GM12878 (cell line): ENCODE measurements at regions not wholly inside any gene's neighbourhood (a gene's known extent, or its start where the extent isn't known, plus 50 kb on each side); places are given as distances from the start of the nearest gene placed in this dataset.

Experiments used
- ATAC-seq: fragments of 200-7000 bp; cut with Tn5 transposase; 3 replicates; pipeline ENCODE4 v1.9.1; 2020; ENCODE audit warnings: mild to moderate bottlenecking, moderate library complexity
- BruUV-seq: library from RNA; stranded (reverse); fragments of 400-500 nt; replicated peaks from 2 replicates; lab custom pipeline; 2021; lab: Mats Ljungman, UMichigan
- CTCF ChIA-PET: fragments of 300-600 bp; sonication (Branson Sonifier 250); formaldehyde crosslinking; extraction: SDS; loops from one replicate; lab custom pipeline; 2021; ENCODE audit warnings: inconsistent platforms; lab: Yijun Ruan, JAX
- POLR2A ChIA-PET: fragments of 350-600 bp; formaldehyde crosslinking; extraction: SDS; loops from one replicate; lab custom pipeline; 2021; ENCODE audit warnings: inconsistent platforms; lab: Charles Lee
- RAD21 ChIA-PET: fragments of 300-600 bp; sonication (Branson Sonifier 250); formaldehyde crosslinking; loops from one replicate; lab custom pipeline; 2023; ENCODE audit warnings: antibody characterized with exemption; ENCODE audit not compliant: unreplicated experiment; lab: Charles Lee
- SMC1A ChIA-PET: fragments of 300-600 bp; sonication (Branson Sonifier 250); formaldehyde crosslinking; loops from one replicate; lab custom pipeline; 2023; ENCODE audit not compliant: unreplicated experiment, uncharacterized antibody; lab: Charles Lee
- DNase-seq: peaks from one replicate; pipeline ENCODE4 v3.0.0-alpha.2; 2011; ENCODE audit warnings: low read depth, low spot score
- FAIRE-seq: peaks from 3 replicates; lab custom pipeline; 2011; peaks lifted over from hg19 to GRCh38; lab: Jason Lieb, UNC
- H2AFZ ChIP-seq: 2 replicates; pipeline ENCODE4 v1.6.0; 2011; ENCODE audit warnings: low read depth, low read length, control low read depth; ENCODE audit not compliant: control insufficient read depth
- H3K27ac ChIP-seq: 2 replicates; pipeline ENCODE4 v1.5.1; 2011; ENCODE audit warnings: control low read depth; ENCODE audit not compliant: control insufficient read depth, insufficient read depth
- H3K27me3 ChIP-seq, 2 experiments: replicated peaks in 1 of 2; 2 replicates each; pipeline versions ENCODE4 v1.6.0 to v1.6.1; 2011; ENCODE audit warnings: low read length in 1 of 2; ENCODE audit not compliant: control insufficient read depth in 2 of 2, insufficient read depth in 2 of 2
- H3K36me3 ChIP-seq, 2 experiments: 2 replicates each; pipeline ENCODE4 v1.5.1; 2011; ENCODE audit warnings: low read length in 1 of 2; ENCODE audit not compliant: control insufficient read depth in 2 of 2, insufficient read depth in 2 of 2
- H3K4me1 ChIP-seq: 2 replicates; pipeline ENCODE4 v1.6.1; 2011; ENCODE audit warnings: mild to moderate bottlenecking, low read length, moderate library complexity, mixed read lengths; ENCODE audit not compliant: control insufficient read depth, insufficient read depth
- H3K4me2 ChIP-seq: 2 replicates; pipeline ENCODE4 v1.6.0; 2011; ENCODE audit warnings: control low read depth; ENCODE audit not compliant: control insufficient read depth, insufficient read depth
- H3K4me3 ChIP-seq: fragments of 200-600 bp; sonication (generic); 2 replicates; pipeline ENCODE4 v1.5.1; 2016
- H3K79me2 ChIP-seq: 2 replicates; pipeline ENCODE4 v1.6.0; 2011; ENCODE audit warnings: low read length; ENCODE audit not compliant: control insufficient read depth, insufficient read depth
- H3K9ac ChIP-seq: 2 replicates; pipeline ENCODE4 v1.8.0; 2011; ENCODE audit warnings: low read length, control low read depth, mixed read lengths; ENCODE audit not compliant: control insufficient read depth, insufficient read depth
- H3K9me3 ChIP-seq: replicated peaks from 3 replicates; pipeline ENCODE4 v1.5.1; 2011; ENCODE audit warnings: mild to moderate bottlenecking, low read length; ENCODE audit not compliant: control insufficient read depth, insufficient read depth
- H4K20me1 ChIP-seq: 2 replicates; pipeline ENCODE4 v1.6.0; 2011; ENCODE audit not compliant: control insufficient read depth, insufficient read depth
- ATF7 ChIP-seq: fragments of 450-650 bp; IDR thresholded peaks from 2 replicates; pipeline ENCODE4 v1.6.1; 2016; ENCODE audit warnings: low read depth, mild to moderate bottlenecking
- CREB1 ChIP-seq: IDR thresholded peaks from 2 replicates; pipeline ENCODE4 v1.6.1; 2012; ENCODE audit warnings: low read depth, mild to moderate bottlenecking, inconsistent platforms
- HDAC6 ChIP-seq: fragments of 200-600 bp; sonication (generic); IDR thresholded peaks from one replicate; pipeline ENCODE4 v1.8.0; 2017; ENCODE audit warnings: antibody characterized with exemption; ENCODE audit not compliant: unreplicated experiment
- PML ChIP-seq: IDR thresholded peaks from 2 replicates; pipeline ENCODE4 v1.6.1; 2012; ENCODE audit warnings: low read length, inconsistent platforms
- ZNF207 ChIP-seq: fragments of 450-650 bp; IDR thresholded peaks from 2 replicates; pipeline ENCODE4 v1.6.1; 2014; ENCODE audit warnings: antibody characterized with exemption, mild to moderate bottlenecking, borderline replicate concordance
- ZZZ3 ChIP-seq: IDR thresholded peaks from 2 replicates; pipeline ENCODE4 v1.6.1; 2011; ENCODE audit warnings: low read depth; ENCODE audit not compliant: control insufficient read depth, insufficient read length
- WGBS: methylation state at CpG from one replicate; pipeline ENCODE4 v1.1.6; 2016; ENCODE audit warnings: low lambda C conversion rate; ENCODE audit not compliant: insufficient replicate concordance, insufficient coverage; ENCODE audit errors: missing lambda C conversion rate; 5-methylcytosine and 5-hydroxymethylcytosine counted together
- in situ Hi-C: fragments of 300-500 bp; cut with MboI; formaldehyde crosslinking; loops from 9 replicates; pipeline ENCODE4 v1.14.3; 2018; ENCODE audit warnings: mixed read lengths
- intact Hi-C: fragments of 100-400 bp; cut with micrococcal nuclease; formaldehyde crosslinking; loops from one replicate; pipeline ENCODE4 v1.14.2; 2022; ENCODE audit not compliant: unreplicated experiment
- TF ChIP-seq, protein P1 (sequence below): IDR thresholded peaks from 2 replicates; pipeline ENCODE4 v1.6.1; 2012; ENCODE audit warnings: mild to moderate bottlenecking, low read depth, low read length
- TF ChIP-seq, protein P2 (sequence below): IDR thresholded peaks from 2 replicates; pipeline ENCODE4 v1.6.1; 2012; ENCODE audit warnings: low read depth, low read length, improper control_type of control experiment
- TF ChIP-seq, protein P3 (sequence below), 3 experiments: IDR thresholded peaks in 2 of 3; conservative IDR thresholded peaks in 1 of 3; 2 replicates each; pipeline ENCODE4 v1.5.1; 2011; ENCODE audit warnings: low read depth in 3 of 3, low read length in 3 of 3, mild to moderate bottlenecking in 3 of 3, control low read depth in 2 of 3, moderate library complexity in 2 of 3, inconsistent platforms in 1 of 3, mixed read lengths in 1 of 3; ENCODE audit not compliant: control insufficient read depth in 2 of 3, insufficient read depth in 1 of 3; ENCODE audit errors: extremely low read depth in 1 of 3
- TF ChIP-seq, protein P4 (sequence below): IDR thresholded peaks from 2 replicates; pipeline ENCODE4 v1.6.1; 2011; ENCODE audit warnings: borderline replicate concordance, low read depth, mild to moderate bottlenecking, moderate library complexity, mixed read lengths, low read length; ENCODE audit not compliant: insufficient read depth; ENCODE audit errors: extremely low read length
- TF ChIP-seq, protein P5 (sequence below): fragments of 150-350 bp; IDR thresholded peaks from 2 replicates; pipeline ENCODE4 v1.6.1; 2016; ENCODE audit warnings: low read depth, low read length

DNA sequence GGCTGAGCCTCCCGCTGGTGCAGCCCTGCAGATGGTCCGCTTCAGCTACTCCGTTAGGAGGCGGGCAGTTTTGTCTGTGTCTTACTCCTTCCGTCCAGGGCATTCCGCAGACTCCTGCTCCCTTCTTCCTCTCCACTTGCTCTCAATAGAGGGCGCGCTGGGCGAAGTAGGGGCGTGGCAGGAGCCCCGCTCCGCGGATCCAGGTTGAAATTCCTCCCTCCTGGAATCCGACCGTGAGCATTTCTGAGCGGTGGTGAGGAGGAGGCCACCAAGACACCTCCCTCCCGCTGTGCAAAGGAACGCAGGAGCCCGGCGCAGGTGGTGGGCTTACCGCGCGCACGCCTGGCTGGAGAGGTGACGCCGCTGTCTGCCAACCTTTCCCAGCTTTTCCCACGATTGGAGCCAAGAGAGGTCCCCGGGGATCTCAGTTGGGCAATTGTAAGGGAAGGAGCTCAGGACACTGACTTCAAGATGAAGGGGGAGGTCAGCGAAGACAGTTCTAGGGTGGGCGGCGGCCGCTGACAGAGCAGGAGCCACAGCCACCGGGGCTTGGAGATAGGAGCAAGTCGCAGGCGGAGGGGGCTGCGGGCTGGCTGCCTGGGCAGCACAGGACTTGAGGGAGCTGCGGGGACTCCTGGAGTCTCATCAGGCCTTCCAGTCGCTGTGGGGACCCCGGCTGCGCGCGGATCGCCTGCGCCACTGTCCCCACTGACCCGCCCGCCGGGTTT, 1011.3 kb downstream of the XPNPEP1 start:
- Histone ChIP-seq H3K4me3 (no peak overlapping the region), H2AFZ (no peak overlapping the region), H3K4me2 (no peak overlapping the region), H3K36me3 (no peaks in the 10 kb centered on the region), H3K79me2 (no peaks in the 10 kb centered on the region), H4K20me1 (no peaks in the 10 kb centered on the region), H3K27ac (no peak overlapping the region), H3K9me3 (no peaks in the 10 kb centered on the region; the same call in 2 of the 3 replicates), H3K4me1 (no peaks in the 10 kb centered on the region), H3K9ac (no peak overlapping the region), H3K27me3 (peaks cover 0 to 13% of the 10 kb centered on the region in 2 experiments; a peak in 2 of 4 replicates)
- ChIA-PET CTCF (interaction anchor here (0.9 to 1.4 kb wide), 3 partner anchors 16 to 944 kb away, joined by 3 read pairs; no protein-coding TSS in a partner anchor), POLR2A (no interaction called here), SMC1A (interaction anchor here (1.6 kb wide), 1 partner anchor 12 kb away, joined by 5 read pairs; no protein-coding TSS in a partner anchor), RAD21 (no interaction called here)
- 37% methylated on average over 46 of the region's 47 CpGs for WGBS
- intact Hi-C loops (no loop called here), in situ Hi-C loops (no loop called here)
- DNase-seq (no peak), ATAC-seq (peak; percentile 62), FAIRE-seq (no peak)
- no TSS peak for BruUV-seq
- TF ChIP-seq, protein P1, sequence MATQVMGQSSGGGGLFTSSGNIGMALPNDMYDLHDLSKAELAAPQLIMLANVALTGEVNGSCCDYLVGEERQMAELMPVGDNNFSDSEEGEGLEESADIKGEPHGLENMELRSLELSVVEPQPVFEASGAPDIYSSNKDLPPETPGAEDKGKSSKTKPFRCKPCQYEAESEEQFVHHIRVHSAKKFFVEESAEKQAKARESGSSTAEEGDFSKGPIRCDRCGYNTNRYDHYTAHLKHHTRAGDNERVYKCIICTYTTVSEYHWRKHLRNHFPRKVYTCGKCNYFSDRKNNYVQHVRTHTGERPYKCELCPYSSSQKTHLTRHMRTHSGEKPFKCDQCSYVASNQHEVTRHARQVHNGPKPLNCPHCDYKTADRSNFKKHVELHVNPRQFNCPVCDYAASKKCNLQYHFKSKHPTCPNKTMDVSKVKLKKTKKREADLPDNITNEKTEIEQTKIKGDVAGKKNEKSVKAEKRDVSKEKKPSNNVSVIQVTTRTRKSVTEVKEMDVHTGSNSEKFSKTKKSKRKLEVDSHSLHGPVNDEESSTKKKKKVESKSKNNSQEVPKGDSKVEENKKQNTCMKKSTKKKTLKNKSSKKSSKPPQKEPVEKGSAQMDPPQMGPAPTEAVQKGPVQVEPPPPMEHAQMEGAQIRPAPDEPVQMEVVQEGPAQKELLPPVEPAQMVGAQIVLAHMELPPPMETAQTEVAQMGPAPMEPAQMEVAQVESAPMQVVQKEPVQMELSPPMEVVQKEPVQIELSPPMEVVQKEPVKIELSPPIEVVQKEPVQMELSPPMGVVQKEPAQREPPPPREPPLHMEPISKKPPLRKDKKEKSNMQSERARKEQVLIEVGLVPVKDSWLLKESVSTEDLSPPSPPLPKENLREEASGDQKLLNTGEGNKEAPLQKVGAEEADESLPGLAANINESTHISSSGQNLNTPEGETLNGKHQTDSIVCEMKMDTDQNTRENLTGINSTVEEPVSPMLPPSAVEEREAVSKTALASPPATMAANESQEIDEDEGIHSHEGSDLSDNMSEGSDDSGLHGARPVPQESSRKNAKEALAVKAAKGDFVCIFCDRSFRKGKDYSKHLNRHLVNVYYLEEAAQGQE: no peak
- no peak for TF ChIP-seq ZNF207
- TF ChIP-seq HDAC6: peak; percentile 58
- TF ChIP-seq, protein P2, sequence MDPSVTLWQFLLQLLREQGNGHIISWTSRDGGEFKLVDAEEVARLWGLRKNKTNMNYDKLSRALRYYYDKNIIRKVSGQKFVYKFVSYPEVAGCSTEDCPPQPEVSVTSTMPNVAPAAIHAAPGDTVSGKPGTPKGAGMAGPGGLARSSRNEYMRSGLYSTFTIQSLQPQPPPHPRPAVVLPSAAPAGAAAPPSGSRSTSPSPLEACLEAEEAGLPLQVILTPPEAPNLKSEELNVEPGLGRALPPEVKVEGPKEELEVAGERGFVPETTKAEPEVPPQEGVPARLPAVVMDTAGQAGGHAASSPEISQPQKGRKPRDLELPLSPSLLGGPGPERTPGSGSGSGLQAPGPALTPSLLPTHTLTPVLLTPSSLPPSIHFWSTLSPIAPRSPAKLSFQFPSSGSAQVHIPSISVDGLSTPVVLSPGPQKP: no peak
- TF ChIP-seq, protein P3, sequence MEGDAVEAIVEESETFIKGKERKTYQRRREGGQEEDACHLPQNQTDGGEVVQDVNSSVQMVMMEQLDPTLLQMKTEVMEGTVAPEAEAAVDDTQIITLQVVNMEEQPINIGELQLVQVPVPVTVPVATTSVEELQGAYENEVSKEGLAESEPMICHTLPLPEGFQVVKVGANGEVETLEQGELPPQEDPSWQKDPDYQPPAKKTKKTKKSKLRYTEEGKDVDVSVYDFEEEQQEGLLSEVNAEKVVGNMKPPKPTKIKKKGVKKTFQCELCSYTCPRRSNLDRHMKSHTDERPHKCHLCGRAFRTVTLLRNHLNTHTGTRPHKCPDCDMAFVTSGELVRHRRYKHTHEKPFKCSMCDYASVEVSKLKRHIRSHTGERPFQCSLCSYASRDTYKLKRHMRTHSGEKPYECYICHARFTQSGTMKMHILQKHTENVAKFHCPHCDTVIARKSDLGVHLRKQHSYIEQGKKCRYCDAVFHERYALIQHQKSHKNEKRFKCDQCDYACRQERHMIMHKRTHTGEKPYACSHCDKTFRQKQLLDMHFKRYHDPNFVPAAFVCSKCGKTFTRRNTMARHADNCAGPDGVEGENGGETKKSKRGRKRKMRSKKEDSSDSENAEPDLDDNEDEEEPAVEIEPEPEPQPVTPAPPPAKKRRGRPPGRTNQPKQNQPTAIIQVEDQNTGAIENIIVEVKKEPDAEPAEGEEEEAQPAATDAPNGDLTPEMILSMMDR (IDR thresholded peaks at IDR 0.05 in 2 of 3, conservative IDR thresholded peaks at IDR 0.05 in 1 of 3; ENCODE audit: control insufficient read depth in 2 of 3, extremely low read depth in 1 of 3, insufficient read depth in 1 of 3, low read depth in 3 of 3, low read length in 3 of 3): peak in 2 of 3 experiments; percentile 24 to 26; a peak in 3 of 6 replicates
- TF ChIP-seq ZZZ3: no peak
- TF ChIP-seq, protein P4, sequence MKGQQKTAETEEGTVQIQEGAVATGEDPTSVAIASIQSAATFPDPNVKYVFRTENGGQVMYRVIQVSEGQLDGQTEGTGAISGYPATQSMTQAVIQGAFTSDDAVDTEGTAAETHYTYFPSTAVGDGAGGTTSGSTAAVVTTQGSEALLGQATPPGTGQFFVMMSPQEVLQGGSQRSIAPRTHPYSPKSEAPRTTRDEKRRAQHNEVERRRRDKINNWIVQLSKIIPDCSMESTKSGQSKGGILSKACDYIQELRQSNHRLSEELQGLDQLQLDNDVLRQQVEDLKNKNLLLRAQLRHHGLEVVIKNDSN: no peak
- TF ChIP-seq PML: no peak
- no peak for TF ChIP-seq ATF7
- TF ChIP-seq, protein P5, sequence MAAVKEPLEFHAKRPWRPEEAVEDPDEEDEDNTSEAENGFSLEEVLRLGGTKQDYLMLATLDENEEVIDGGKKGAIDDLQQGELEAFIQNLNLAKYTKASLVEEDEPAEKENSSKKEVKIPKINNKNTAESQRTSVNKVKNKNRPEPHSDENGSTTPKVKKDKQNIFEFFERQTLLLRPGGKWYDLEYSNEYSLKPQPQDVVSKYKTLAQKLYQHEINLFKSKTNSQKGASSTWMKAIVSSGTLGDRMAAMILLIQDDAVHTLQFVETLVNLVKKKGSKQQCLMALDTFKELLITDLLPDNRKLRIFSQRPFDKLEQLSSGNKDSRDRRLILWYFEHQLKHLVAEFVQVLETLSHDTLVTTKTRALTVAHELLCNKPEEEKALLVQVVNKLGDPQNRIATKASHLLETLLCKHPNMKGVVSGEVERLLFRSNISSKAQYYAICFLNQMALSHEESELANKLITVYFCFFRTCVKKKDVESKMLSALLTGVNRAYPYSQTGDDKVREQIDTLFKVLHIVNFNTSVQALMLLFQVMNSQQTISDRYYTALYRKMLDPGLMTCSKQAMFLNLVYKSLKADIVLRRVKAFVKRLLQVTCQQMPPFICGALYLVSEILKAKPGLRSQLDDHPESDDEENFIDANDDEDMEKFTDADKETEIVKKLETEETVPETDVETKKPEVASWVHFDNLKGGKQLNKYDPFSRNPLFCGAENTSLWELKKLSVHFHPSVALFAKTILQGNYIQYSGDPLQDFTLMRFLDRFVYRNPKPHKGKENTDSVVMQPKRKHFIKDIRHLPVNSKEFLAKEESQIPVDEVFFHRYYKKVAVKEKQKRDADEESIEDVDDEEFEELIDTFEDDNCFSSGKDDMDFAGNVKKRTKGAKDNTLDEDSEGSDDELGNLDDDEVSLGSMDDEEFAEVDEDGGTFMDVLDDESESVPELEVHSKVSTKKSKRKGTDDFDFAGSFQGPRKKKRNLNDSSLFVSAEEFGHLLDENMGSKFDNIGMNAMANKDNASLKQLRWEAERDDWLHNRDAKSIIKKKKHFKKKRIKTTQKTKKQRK: no peak
- no peak for TF ChIP-seq CREB1
